MM.1S (cell line): ENCODE measurements at regions not wholly inside any gene's neighbourhood (a gene's known extent, or its start where the extent isn't known, plus 50 kb on each side); places are given as distances from the start of the nearest gene placed in this dataset.

ENCODE experiments used
- CTCF ChIP-seq: fragments of 300-600 bp; sonication (generic); IDR thresholded peaks from 2 replicates; pipeline ENCODE4 v1.5.1; 2016; ENCODE audit warnings: antibody characterized with exemption, low read length, mixed read lengths
- EZH2 ChIP-seq: fragments of 300-600 bp; sonication (generic); optimal IDR thresholded peaks from 2 replicates; pipeline ENCODE3; 2017; ENCODE audit warnings: low read depth, mild to moderate bottlenecking, antibody characterized with exemption, low read length, mixed read lengths
- EZH2phosphoT487 ChIP-seq: fragments of 300-600 bp; sonication (generic); IDR thresholded peaks from 2 replicates; pipeline ENCODE4 v1.6.1; 2018; ENCODE audit warnings: antibody characterized with exemption, low read length

GRCh38 chrX:56000729-56001128 is 231.4 kb upstream of the KLF8 start:
- TF ChIP-seq CTCF: no peak
- TF ChIP-seq EZH2: no peak
- TF ChIP-seq EZH2phosphoT487: no peak
